ENCODE measurements at regions not wholly inside any gene's neighbourhood (a gene's known extent, or its start where the extent isn't known, plus 50 kb on each side); places are given as distances from the start of the nearest gene placed in this dataset.

DNA sequence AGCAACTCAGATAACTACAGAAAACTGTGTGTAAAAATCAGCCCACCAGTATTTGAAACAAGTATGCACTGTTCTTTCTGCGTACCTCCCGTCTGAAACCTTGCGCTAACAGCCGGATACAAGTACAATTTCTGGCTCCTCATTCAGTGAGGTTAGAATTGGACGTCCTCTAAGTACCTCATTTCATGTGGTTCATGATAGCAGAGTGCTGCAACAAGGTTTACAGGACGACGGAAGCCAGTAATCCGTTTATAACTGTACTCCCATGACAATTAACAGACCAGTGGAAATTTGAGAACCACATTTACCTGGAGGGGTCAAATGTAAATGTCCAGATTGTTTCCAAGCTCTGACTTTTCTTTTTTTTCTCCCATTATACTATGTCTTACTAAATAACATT lies 52.9 kb upstream of the TENM3 start:
- H3K4me3 ChIP-seq (ENCODE audit: low read depth, low read length) = no peak overlapping the region
- DNase-seq (ENCODE audit: low read depth) = no peak
- TF ChIP-seq, protein P1, sequence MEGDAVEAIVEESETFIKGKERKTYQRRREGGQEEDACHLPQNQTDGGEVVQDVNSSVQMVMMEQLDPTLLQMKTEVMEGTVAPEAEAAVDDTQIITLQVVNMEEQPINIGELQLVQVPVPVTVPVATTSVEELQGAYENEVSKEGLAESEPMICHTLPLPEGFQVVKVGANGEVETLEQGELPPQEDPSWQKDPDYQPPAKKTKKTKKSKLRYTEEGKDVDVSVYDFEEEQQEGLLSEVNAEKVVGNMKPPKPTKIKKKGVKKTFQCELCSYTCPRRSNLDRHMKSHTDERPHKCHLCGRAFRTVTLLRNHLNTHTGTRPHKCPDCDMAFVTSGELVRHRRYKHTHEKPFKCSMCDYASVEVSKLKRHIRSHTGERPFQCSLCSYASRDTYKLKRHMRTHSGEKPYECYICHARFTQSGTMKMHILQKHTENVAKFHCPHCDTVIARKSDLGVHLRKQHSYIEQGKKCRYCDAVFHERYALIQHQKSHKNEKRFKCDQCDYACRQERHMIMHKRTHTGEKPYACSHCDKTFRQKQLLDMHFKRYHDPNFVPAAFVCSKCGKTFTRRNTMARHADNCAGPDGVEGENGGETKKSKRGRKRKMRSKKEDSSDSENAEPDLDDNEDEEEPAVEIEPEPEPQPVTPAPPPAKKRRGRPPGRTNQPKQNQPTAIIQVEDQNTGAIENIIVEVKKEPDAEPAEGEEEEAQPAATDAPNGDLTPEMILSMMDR (IDR thresholded peaks at IDR 0.05; ENCODE audit: control insufficient read depth, extremely low read depth, insufficient read depth) = no peak

DNA sequence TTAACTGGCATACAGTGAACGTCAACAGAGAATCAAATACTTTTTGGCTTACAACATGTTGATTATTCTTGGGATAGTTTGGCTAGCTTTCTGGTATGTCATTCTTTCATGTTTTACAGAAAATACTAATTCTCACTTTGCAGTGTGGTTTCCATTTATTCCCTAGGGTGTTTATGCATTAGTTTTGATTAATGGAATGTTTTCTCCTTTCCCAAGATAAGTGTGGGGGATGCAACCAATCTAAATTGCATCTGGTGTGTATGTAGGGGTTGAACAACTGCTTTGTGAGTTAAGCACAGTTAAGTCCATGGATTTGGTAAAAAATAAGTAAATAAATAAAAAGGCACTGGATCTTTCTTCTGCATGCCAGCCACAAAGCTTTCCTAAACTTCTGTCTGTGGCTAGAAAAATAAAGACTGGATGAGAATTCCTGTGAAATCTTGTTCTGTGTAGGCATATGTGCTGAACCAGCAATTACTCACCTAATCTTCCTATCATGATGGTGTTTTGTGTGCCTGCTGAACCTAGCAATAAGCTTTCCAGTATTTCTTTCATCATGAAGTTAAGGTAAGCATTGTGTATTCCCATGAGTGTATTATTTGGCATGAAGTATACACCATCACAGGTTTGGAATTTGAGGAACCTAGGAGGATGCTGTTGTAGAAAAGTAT lies 50.6 kb upstream of the TENM3 start:
- DNase-seq (ENCODE audit: low read depth) = no peak
- no peak overlapping the region for H3K4me3 ChIP-seq (ENCODE audit: low read depth, low read length)
- TF ChIP-seq, protein P1 (IDR thresholded peaks at IDR 0.05; ENCODE audit: control insufficient read depth, extremely low read depth, insufficient read depth) = no peak

DNA sequence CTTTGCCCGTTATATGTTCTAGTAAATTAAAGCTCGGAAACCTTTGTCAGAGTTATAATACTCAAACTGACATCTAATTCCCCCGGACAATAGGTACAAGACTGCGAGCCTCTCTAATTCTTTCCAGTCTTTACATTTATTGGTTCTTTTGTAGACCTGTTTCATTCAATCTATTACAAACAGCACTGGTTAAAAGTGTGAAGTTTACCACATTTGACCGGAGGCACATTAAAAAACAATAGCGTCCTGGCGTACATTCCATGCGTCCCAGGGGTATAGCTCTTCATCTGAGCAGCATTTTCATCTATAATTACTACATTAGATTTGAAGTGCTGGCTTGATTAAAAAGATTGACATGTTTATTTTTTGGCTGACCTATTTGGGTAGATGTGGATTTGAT lies 49.9 kb upstream of the TENM3 start:
- DNase-seq (ENCODE audit: low read depth) = no peak
- TF ChIP-seq, protein P1 (IDR thresholded peaks at IDR 0.05; ENCODE audit: control insufficient read depth, extremely low read depth, insufficient read depth) = no peak
- H3K4me3 ChIP-seq (ENCODE audit: low read depth, low read length) = no peak overlapping the region

Measured in LNCaP clone FGC (cell line).